Pancreas (tissue), 10 donors: ENCODE measurements at regions not wholly inside any gene's neighbourhood (a gene's known extent, or its start where the extent isn't known, plus 50 kb on each side); places are given as distances from the start of the nearest gene placed in this dataset.

Source experiments
- ATAC-seq, 4 donors: fragments of 200-7000 bp; cut with Tn5 transposase; one replicate each; pipeline versions ENCODE4 v1.8.0 to v1.9.1; 2020; ENCODE audit warnings: mild to moderate bottlenecking in 4 of 4, moderate library complexity in 4 of 4
- DNase-seq, 6 donors: peaks; one replicate each; pipeline ENCODE4 v3.0.0-alpha.2; 2020
- FAIRE-seq: peaks from 2 replicates; lab custom pipeline; 2012; peaks lifted over from hg19 to GRCh38; lab: Jason Lieb, UNC
- H3K27ac ChIP-seq, 4 donors: fragments of 200-600 bp; sonication (generic); 1 replicate in 3 of 4; 2 replicates in 1 of 4; pipeline versions ENCODE4 v1.5.0 to v1.8.0; 2020
- H3K27me3 ChIP-seq, 4 donors: fragments of 200-600 bp; one replicate each; pipeline ENCODE4 v1.8.0; 2021
- H3K36me3 ChIP-seq, 3 donors: fragments of 200-600 bp; sonication (generic) in 1 of 3; one replicate each; pipeline versions ENCODE4 v1.5.0 to v1.8.0; 2020 to 2021
- H3K4me1 ChIP-seq, 3 donors: fragments of 200-600 bp; one replicate each; pipeline ENCODE4 v1.8.0; 2021
- H3K4me3 ChIP-seq, 4 donors: fragments of 200-600 bp; sonication (generic) in 2 of 4; one replicate each; pipeline versions ENCODE4 v1.5.0 to v1.8.0; 2020 to 2021
- H3K9me3 ChIP-seq, 4 donors: fragments of 200-600 bp; one replicate each; pipeline ENCODE4 v1.8.0; 2021
- WGBS, 2 donors: extraction: QIAGEN DNeasy Blood & Tissue Kit; methylation state at CpG; one replicate each; pipeline ENCODE4 v1.1.7; 2013; 5-methylcytosine and 5-hydroxymethylcytosine counted together
- intact Hi-C, 3 donors: fragments of 100-400 bp; cut with DNase I; formaldehyde crosslinking; loops; one replicate each; pipeline versions ENCODE4 v1.11.1 to v1.14.2; 2022
- TF ChIP-seq, protein P1 (sequence below), 4 donors: fragments of 200-600 bp; sonication (generic) in 3 of 4; IDR thresholded peaks; one replicate each; pipeline versions ENCODE4 v1.5.0 to v1.8.0; 2021; ENCODE audit warnings: antibody characterized with exemption in 4 of 4
- donor health status: healthy with polysubstance abuse.
- donor health status: DM: no; HTN: no; CAD: no; lungs with moderate emphysema.
- donor health status: DM: no; HTN: no; CAD: no.
- donor health status: control.
- donor health status: control.
- donor health status: Bipolar disorder and iron deficiency.
- donor health status: DM: yes; HTN: yes; CAD: no.
- donor health status: DM: no; HTN: no; CAD: no.
- donor health status: DM: no; HTN: no; CAD: no.
- donor health status: DM: yes; HTN: yes; CAD: no.

DNA sequence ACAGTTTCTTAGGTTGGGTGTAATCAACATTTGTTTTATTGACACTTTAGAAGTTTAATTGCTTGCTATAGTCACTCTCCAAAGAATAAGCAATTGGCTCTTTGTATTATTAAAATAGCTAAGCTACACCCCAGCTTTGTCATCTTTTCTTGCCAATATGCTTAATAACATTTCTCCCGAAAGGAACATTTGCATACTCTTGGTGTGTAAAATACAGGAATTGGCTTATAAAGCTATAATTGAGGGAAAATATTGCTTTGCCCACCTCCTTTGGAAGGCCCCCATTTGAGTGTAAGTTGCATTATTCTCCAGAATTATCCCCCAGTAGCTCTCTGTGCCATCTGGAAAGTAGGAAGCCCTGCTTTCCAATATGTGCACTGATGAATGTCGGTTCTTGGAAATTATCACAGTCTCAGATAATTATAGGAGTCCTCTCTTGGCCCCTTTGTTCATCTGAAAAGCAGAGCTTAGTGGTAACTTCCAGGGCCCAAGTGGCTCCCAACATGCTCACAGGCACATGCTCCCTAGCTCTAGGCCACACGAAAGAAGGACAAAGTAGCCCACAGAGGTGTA lies 92.4 kb upstream of the B3GAT2 start:
- Histone ChIP-seq H3K4me1 (no peaks in the 10 kb centered on the region), H3K27ac (no peak overlapping the region), H3K27me3 (no peaks in the 10 kb centered on the region), H3K4me3 (no peak overlapping the region), H3K9me3 (no peaks in the 10 kb centered on the region), H3K36me3 (no peaks in the 10 kb centered on the region)
- FAIRE-seq = no peak
- WGBS, 2 donors = 81 to 90% methylated on average over 3 of the region's 3 CpGs
- no peak for DNase-seq
- intact Hi-C loops = no loop called here
- ATAC-seq = no peak
- TF ChIP-seq, protein P1, sequence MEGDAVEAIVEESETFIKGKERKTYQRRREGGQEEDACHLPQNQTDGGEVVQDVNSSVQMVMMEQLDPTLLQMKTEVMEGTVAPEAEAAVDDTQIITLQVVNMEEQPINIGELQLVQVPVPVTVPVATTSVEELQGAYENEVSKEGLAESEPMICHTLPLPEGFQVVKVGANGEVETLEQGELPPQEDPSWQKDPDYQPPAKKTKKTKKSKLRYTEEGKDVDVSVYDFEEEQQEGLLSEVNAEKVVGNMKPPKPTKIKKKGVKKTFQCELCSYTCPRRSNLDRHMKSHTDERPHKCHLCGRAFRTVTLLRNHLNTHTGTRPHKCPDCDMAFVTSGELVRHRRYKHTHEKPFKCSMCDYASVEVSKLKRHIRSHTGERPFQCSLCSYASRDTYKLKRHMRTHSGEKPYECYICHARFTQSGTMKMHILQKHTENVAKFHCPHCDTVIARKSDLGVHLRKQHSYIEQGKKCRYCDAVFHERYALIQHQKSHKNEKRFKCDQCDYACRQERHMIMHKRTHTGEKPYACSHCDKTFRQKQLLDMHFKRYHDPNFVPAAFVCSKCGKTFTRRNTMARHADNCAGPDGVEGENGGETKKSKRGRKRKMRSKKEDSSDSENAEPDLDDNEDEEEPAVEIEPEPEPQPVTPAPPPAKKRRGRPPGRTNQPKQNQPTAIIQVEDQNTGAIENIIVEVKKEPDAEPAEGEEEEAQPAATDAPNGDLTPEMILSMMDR (IDR thresholded peaks at IDR 0.05) = no peak

GRCh38 chr6:71053475-71053874 lies 96.6 kb upstream of the B3GAT2 start:
- no peak for FAIRE-seq
- Histone ChIP-seq H3K27ac (no peak overlapping the region), H3K4me1 (no peaks in the 10 kb centered on the region), H3K36me3 (no peaks in the 10 kb centered on the region), H3K9me3 (no peaks in the 10 kb centered on the region), H3K4me3 (no peak overlapping the region), H3K27me3 (no peaks in the 10 kb centered on the region)
- intact Hi-C loops = no loop called here
- TF ChIP-seq, protein P1 (IDR thresholded peaks at IDR 0.05) = no peak
- DNase-seq = no peak
- WGBS, 2 donors = 76 to 89% methylated on average over 4 of the region's 4 CpGs
- ATAC-seq = no peak

GRCh38 chr6:71056656-71057055 lies 99.8 kb upstream of the B3GAT2 start:
- TF ChIP-seq, protein P1 (IDR thresholded peaks at IDR 0.05) = no peak
- Histone ChIP-seq H3K4me1 (no peaks in the 10 kb centered on the region), H3K27ac (no peak overlapping the region), H3K36me3 (no peaks in the 10 kb centered on the region), H3K4me3 (no peak overlapping the region), H3K27me3 (no peaks in the 10 kb centered on the region), H3K9me3 (no peaks in the 10 kb centered on the region)
- intact Hi-C loops = no loop called here
- 57 to 70% methylated on average over 2 of the region's 2 CpGs for WGBS, 2 donors
- DNase-seq (no peak), FAIRE-seq (no peak), ATAC-seq (no peak)

- Histone ChIP-seq H3K4me3 (no peak overlapping the region), H3K27ac (no peak overlapping the region), H3K4me1 (no peaks in the 10 kb centered on the region), H3K36me3 (no peaks in the 10 kb centered on the region), H3K9me3 (no peaks in the 10 kb centered on the region), H3K27me3 (no peaks in the 10 kb centered on the region)
- FAIRE-seq (no peak), ATAC-seq (no peak), DNase-seq (no peak)
- 83 to 93% methylated on average over 1 of the region's 1 CpG for WGBS, 2 donors
- TF ChIP-seq, protein P1 (IDR thresholded peaks at IDR 0.05) = no peak
- intact Hi-C loops = no loop called here
Observed at GRCh38 chr6:71066153-71066552, 109.3 kb upstream of the B3GAT2 start.

DNA sequence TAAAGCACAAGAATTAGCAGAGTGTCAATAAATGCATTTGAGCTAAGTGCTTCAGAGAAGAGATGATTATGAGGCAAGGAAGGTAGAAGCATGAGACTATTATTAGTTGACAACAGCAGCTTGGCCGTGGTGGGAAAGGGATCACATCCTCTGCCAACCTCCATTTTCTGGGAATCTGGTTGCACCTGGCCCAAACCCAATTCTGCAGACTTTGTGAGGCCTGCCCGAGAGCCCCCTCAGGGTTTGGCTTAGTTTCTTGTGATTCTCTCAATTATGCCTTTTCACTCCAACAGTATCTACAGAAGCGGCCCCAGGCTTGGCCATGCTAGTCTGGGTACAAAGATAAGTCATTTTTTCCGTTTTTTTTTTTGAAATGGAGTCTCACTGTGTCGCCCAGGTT lies 111.0 kb upstream of the B3GAT2 start:
- no peak for ATAC-seq
- Histone ChIP-seq H3K4me1 (no peaks in the 10 kb centered on the region), H3K36me3 (no peaks in the 10 kb centered on the region), H3K4me3 (no peak overlapping the region), H3K27me3 (no peaks in the 10 kb centered on the region), H3K27ac (no peak overlapping the region), H3K9me3 (no peaks in the 10 kb centered on the region)
- no peak for FAIRE-seq
- WGBS, 2 donors = 73 to 79% methylated on average over 5 of the region's 5 CpGs
- intact Hi-C loops = no loop called here
- DNase-seq = no peak
- TF ChIP-seq, protein P1 (IDR thresholded peaks at IDR 0.05) = no peak
